IMR-90 (cell line): ENCODE measurements at regions not wholly inside any gene's neighbourhood (a gene's known extent, or its start where the extent isn't known, plus 50 kb on each side); places are given as distances from the start of the nearest gene placed in this dataset.

ENCODE experiments used
- ATAC-seq: fragments of 200-7000 bp; cut with Tn5 transposase; 2 replicates; pipeline ENCODE4 v1.9.1; 2020; ENCODE audit warnings: low read depth, mild to moderate bottlenecking, moderate library complexity
- BruUV-seq: library from RNA; stranded (reverse); fragments of 400-500 nt; replicated peaks from 2 replicates; lab custom pipeline; 2021; lab: Mats Ljungman, UMichigan
- CTCF ChIA-PET: fragments of 300-600 bp; formaldehyde crosslinking; extraction: SDS; loops from one replicate; lab custom pipeline; 2021; ENCODE audit warnings: antibody characterized with exemption; lab: Yijun Ruan, JAX
- POLR2A ChIA-PET: fragments of 300-600 bp; sonication (Branson Sonifier 250); formaldehyde crosslinking; loops from one replicate; lab custom pipeline; 2022; ENCODE audit warnings: antibody characterized with exemption; ENCODE audit not compliant: unreplicated experiment; lab: Charles Lee
- DNase-seq: peaks from one replicate; pipeline ENCODE4 v3.0.0; 2013
- H2AFZ ChIP-seq: replicated peaks from 2 replicates; pipeline ENCODE3; 2013; ENCODE audit warnings: low read length, mild to moderate bottlenecking; ENCODE audit not compliant: poor library complexity
- H2AK5ac ChIP-seq: 2 replicates; pipeline ENCODE4 v1.6.1; 2013; ENCODE audit warnings: low read depth, low read length, inconsistent platforms
- H2AK9ac ChIP-seq: replicated peaks from 2 replicates; pipeline ENCODE3; 2013; ENCODE audit warnings: mild to moderate bottlenecking, low read depth, low read length, moderate library complexity; ENCODE audit not compliant: poor library complexity
- H2BK120ac ChIP-seq: 2 replicates; pipeline ENCODE4 v1.6.1; 2013; ENCODE audit warnings: low read depth, low read length, inconsistent platforms
- H2BK15ac ChIP-seq: 3 replicates; pipeline ENCODE4 v1.6.1; 2013; ENCODE audit warnings: low read depth, low read length, inconsistent platforms
- H2BK20ac ChIP-seq: 2 replicates; pipeline ENCODE4 v1.6.1; 2013; ENCODE audit warnings: low read depth, mild to moderate bottlenecking, inconsistent platforms, low read length, moderate library complexity
- H2BK5ac ChIP-seq: 2 replicates; pipeline ENCODE4 v1.6.1; 2013; ENCODE audit warnings: mild to moderate bottlenecking, low read depth, low read length, inconsistent platforms; ENCODE audit not compliant: poor library complexity, severe bottlenecking
- H3K14ac ChIP-seq: replicated peaks from 2 replicates; pipeline ENCODE4 v1.6.1; 2013; ENCODE audit warnings: low read depth, low read length, inconsistent platforms
- H3K18ac ChIP-seq: 2 replicates; pipeline ENCODE4 v1.6.1; 2013; ENCODE audit warnings: low read depth, low read length, control low read depth
- H3K23ac ChIP-seq: 2 replicates; pipeline ENCODE4 v1.6.1; 2013; ENCODE audit warnings: low read depth, low read length, inconsistent platforms
- H3K27ac ChIP-seq: 2 replicates; pipeline ENCODE4 v1.5.1; 2013; ENCODE audit warnings: mild to moderate bottlenecking, control low read depth, low read length; ENCODE audit not compliant: insufficient read depth
- H3K27me3 ChIP-seq: 2 replicates; pipeline ENCODE4 v1.6.1; 2013; ENCODE audit warnings: low read length; ENCODE audit not compliant: control insufficient read depth, insufficient read depth
- H3K36me3 ChIP-seq: 2 replicates; pipeline ENCODE4 v1.6.1; 2013; ENCODE audit warnings: low read length, mixed read lengths; ENCODE audit not compliant: control insufficient read depth, insufficient read depth
- H3K4ac ChIP-seq: 2 replicates; pipeline ENCODE4 v1.6.1; 2013; ENCODE audit warnings: low read depth, low read length, inconsistent platforms
- H3K4me1 ChIP-seq: 2 replicates; pipeline ENCODE4 v1.6.1; 2013; ENCODE audit warnings: low read length, mixed read lengths; ENCODE audit not compliant: control insufficient read depth, insufficient read depth
- H3K4me2 ChIP-seq: 2 replicates; pipeline ENCODE4 v1.6.1; 2013; ENCODE audit warnings: low read depth, mild to moderate bottlenecking, control low read depth, low read length, moderate library complexity
- H3K4me3 ChIP-seq: 2 replicates; pipeline ENCODE4 v1.5.1; 2013; ENCODE audit warnings: low read depth, mild to moderate bottlenecking, control low read depth, low read length, moderate library complexity; ENCODE audit not compliant: insufficient read depth
- H3K56ac ChIP-seq: 2 replicates; pipeline ENCODE4 v1.6.1; 2013; ENCODE audit warnings: low read length, inconsistent platforms; ENCODE audit not compliant: insufficient read depth; ENCODE audit errors: extremely low read depth
- H3K79me1 ChIP-seq, 2 experiments: 2 replicates each; pipeline ENCODE4 v1.6.1; 2013; ENCODE audit warnings: low read length in 2 of 2, inconsistent platforms in 1 of 2, low read depth in 1 of 2
- H3K9ac ChIP-seq: 2 replicates; pipeline ENCODE4 v1.6.1; 2013; ENCODE audit warnings: low read depth, low read length, control low read depth
- H3K9me1 ChIP-seq: 2 replicates; pipeline ENCODE4 v1.6.1; 2013; ENCODE audit warnings: low read length, inconsistent platforms; ENCODE audit not compliant: insufficient read depth
- H3K9me3 ChIP-seq: 2 replicates; pipeline ENCODE4 v1.6.1; 2013; ENCODE audit warnings: low read length; ENCODE audit not compliant: control insufficient read depth, insufficient read depth
- H4K20me1 ChIP-seq: 2 replicates; pipeline ENCODE4 v1.6.1; 2013; ENCODE audit warnings: low read length, inconsistent platforms; ENCODE audit not compliant: insufficient read depth
- H4K5ac ChIP-seq: 2 replicates; pipeline ENCODE4 v1.6.1; 2013; ENCODE audit warnings: mild to moderate bottlenecking, low read depth, low read length, control low read depth
- H4K8ac ChIP-seq, 2 experiments: 2 replicates each; pipeline ENCODE4 v1.6.1; 2013; ENCODE audit warnings: low read depth in 2 of 2, low read length in 2 of 2, control low read depth in 1 of 2, inconsistent platforms in 1 of 2
- H4K91ac ChIP-seq: 2 replicates; pipeline ENCODE4 v1.6.1; 2013; ENCODE audit warnings: low read depth, low read length, inconsistent platforms; ENCODE audit not compliant: insufficient read depth
- BHLHE40 ChIP-seq: fragments of 150-350 bp; IDR thresholded peaks from 2 replicates; pipeline ENCODE4 v1.6.1; 2016; ENCODE audit warnings: mild to moderate bottlenecking, low read depth, low read length
- CEBPB ChIP-seq: IDR thresholded peaks from 2 replicates; pipeline ENCODE4 v1.6.1; 2012; ENCODE audit warnings: low read depth, low read length, improper control_type of control experiment
- CHD1 ChIP-seq: IDR thresholded peaks from 2 replicates; pipeline ENCODE4 v1.6.1; 2012; ENCODE audit warnings: low read depth, low read length, improper control_type of control experiment
- CTCF ChIP-seq: conservative IDR thresholded peaks from 2 replicates; pipeline ENCODE4 v1.5.1; 2012; ENCODE audit warnings: mild to moderate bottlenecking, low read depth, low read length, improper control_type of control experiment
- ELK1 ChIP-seq: fragments of 150-350 bp; IDR thresholded peaks from 2 replicates; pipeline ENCODE4 v1.6.1; 2016; ENCODE audit warnings: low read depth, mild to moderate bottlenecking, low read length, moderate library complexity, borderline replicate concordance
- FOS ChIP-seq: fragments of 150-350 bp; IDR thresholded peaks from 2 replicates; pipeline ENCODE4 v1.6.1; 2016; ENCODE audit warnings: low read depth, low read length
- MAFK ChIP-seq: IDR thresholded peaks from 2 replicates; pipeline ENCODE4 v1.6.1; 2012; ENCODE audit warnings: low read depth, low read length, improper control_type of control experiment
- MAZ ChIP-seq: IDR thresholded peaks from 2 replicates; pipeline ENCODE4 v1.6.1; 2012; ENCODE audit warnings: low read depth, mild to moderate bottlenecking, low read length, improper control_type of control experiment, moderate library complexity, borderline replicate concordance
- MXI1 ChIP-seq: IDR thresholded peaks from 2 replicates; pipeline ENCODE4 v1.6.1; 2012; ENCODE audit warnings: low read depth, mild to moderate bottlenecking, low read length, moderate library complexity, borderline replicate concordance
- NFE2L2 ChIP-seq: fragments of 150-350 bp; IDR thresholded peaks from 2 replicates; pipeline ENCODE4 v1.6.1; 2016; ENCODE audit warnings: low read depth, mild to moderate bottlenecking, low read length
- POLR2A ChIP-seq: IDR thresholded peaks from 2 replicates; pipeline ENCODE4 v1.6.1; 2012; ENCODE audit warnings: mild to moderate bottlenecking, low read depth, low read length
- RAD21 ChIP-seq: IDR thresholded peaks from 2 replicates; pipeline ENCODE4 v1.6.1; 2012; ENCODE audit warnings: low read length, improper control_type of control experiment
- RCOR1 ChIP-seq: IDR thresholded peaks from 2 replicates; pipeline ENCODE4 v1.6.1; 2012; ENCODE audit warnings: mild to moderate bottlenecking, low read length, improper control_type of control experiment; ENCODE audit not compliant: insufficient replicate concordance
- RFX5 ChIP-seq: IDR thresholded peaks from 2 replicates; pipeline ENCODE4 v1.8.0; 2012; ENCODE audit warnings: low read depth, mild to moderate bottlenecking, low read length, moderate library complexity
- SMC3 ChIP-seq: fragments of 150-350 bp; IDR thresholded peaks from 2 replicates; pipeline ENCODE4 v1.6.1; 2016; ENCODE audit warnings: low read depth, mild to moderate bottlenecking, antibody characterized with exemption, low read length, moderate library complexity
- USF2 ChIP-seq: fragments of 150-350 bp; IDR thresholded peaks from 2 replicates; pipeline ENCODE4 v1.6.1; 2017; ENCODE audit warnings: mild to moderate bottlenecking, antibody characterized with exemption, low read length, low read depth
- WGBS, 2 experiments: methylation state at CpG; one replicate each; pipeline versions ENCODE4 v1.1.5 to v1.1.7; 2013; ENCODE audit warnings: missing lambda C conversion rate in 2 of 2; ENCODE audit not compliant: insufficient read length in 1 of 2; ENCODE audit errors: extremely low coverage in 2 of 2; 5-methylcytosine and 5-hydroxymethylcytosine counted together
- dilution Hi-C: fragments of 300-500 bp; cut with HindIII; formaldehyde crosslinking; loops from one replicate; pipeline ENCODE4 v1.14.3; 2018; ENCODE audit warnings: low sequenced_read_pairs; ENCODE audit not compliant: unreplicated experiment
- in situ Hi-C: fragments of 300-500 bp; cut with MboI; formaldehyde crosslinking; loops from 3 replicates; pipeline ENCODE4 v1.14.3; 2019; ENCODE audit warnings: low sequenced_read_pairs, inconsistent platforms, mixed read lengths
- intact Hi-C: fragments of 100-400 bp; cut with micrococcal nuclease; formaldehyde crosslinking; loops from 2 replicates; pipeline ENCODE4 v1.10.0; 2022

GRCh38 chr3:104397713-104398112 lies 969.0 kb upstream of the ALCAM start:
- Histone ChIP-seq H3K27ac (no peak overlapping the region), H3K9ac (no peak overlapping the region), H3K4ac (no peak overlapping the region), H3K4me1 (no peaks in the 10 kb centered on the region), H2BK15ac (no peak overlapping the region), H3K27me3 (no peaks in the 10 kb centered on the region), H3K18ac (no peak overlapping the region), H3K79me1 (no peaks in the 10 kb centered on the region), H3K9me1 (no peaks in the 10 kb centered on the region), H3K14ac (no peak overlapping the region), H3K36me3 (no peaks in the 10 kb centered on the region), H4K8ac (no peak overlapping the region), H2BK5ac (no peak overlapping the region), H4K91ac (no peak overlapping the region), H2BK120ac (no peak overlapping the region), H2AFZ (no peak overlapping the region), H4K5ac (no peak overlapping the region), H3K4me2 (no peak overlapping the region), H2AK9ac (no peak overlapping the region), H2BK20ac (no peak overlapping the region), H3K23ac (no peak overlapping the region), H3K4me3 (no peak overlapping the region), H4K20me1 (no peaks in the 10 kb centered on the region), H3K9me3 (no peaks in the 10 kb centered on the region; the same call in 1 of the 2 replicates), H3K56ac (no peak overlapping the region), H2AK5ac (no peak overlapping the region)
- in situ Hi-C loops: no loop called here
- no TSS peak for BruUV-seq
- dilution Hi-C loops: no loop called here
- TF ChIP-seq USF2 (no peak), RCOR1 (no peak), CTCF (no peak), RFX5 (no peak), RAD21 (no peak), CEBPB (no peak), MAFK (no peak), FOS (no peak), ELK1 (no peak), SMC3 (no peak), CHD1 (no peak), MAZ (no peak), POLR2A (no peak), MXI1 (no peak), BHLHE40 (no peak), NFE2L2 (no peak)
- ChIA-PET CTCF (no interaction called here), POLR2A (no interaction called here)
- DNase-seq (no peak), ATAC-seq (no peak)
- intact Hi-C loops: no loop called here
- no CpG with 5 or more reads among the region's 1 CpG for WGBS, 2 experiments
